B cell (primary cell): ENCODE measurements at regions not wholly inside any gene's neighbourhood (a gene's known extent, or its start where the extent isn't known, plus 50 kb on each side); places are given as distances from the start of the nearest gene placed in this dataset.

Experiments used
- ATAC-seq: fragments of 200-7000 bp; cut with Tn5 transposase; one replicate; pipeline ENCODE4 v1.10.0; 2021; ENCODE audit warnings: low read depth, mild to moderate bottlenecking, moderate number of reproducible peaks, moderate library complexity
- CTCF ChIA-PET: fragments of 350-600 bp; sonication (Branson Sonifier 250); formaldehyde crosslinking; loops from one replicate; lab custom pipeline; 2021; ENCODE audit warnings: antibody characterized with exemption, inconsistent platforms; lab: Charles Lee
- POLR2A ChIA-PET: fragments of 350-600 bp; sonication (Branson Sonifier 250); formaldehyde crosslinking; loops from one replicate; lab custom pipeline; 2021; ENCODE audit warnings: antibody characterized with exemption; lab: Charles Lee
- DNase-seq: peaks from one replicate; pipeline ENCODE4 v3.0.0; 2013
- H2AFZ ChIP-seq: 2 replicates; pipeline ENCODE4 v1.6.1; 2012; ENCODE audit warnings: mild to moderate bottlenecking, low read depth, low read length; ENCODE audit not compliant: insufficient read depth, poor library complexity, severe bottlenecking
- H3K27ac ChIP-seq, 2 donors: 1 replicate in 1 of 2; 2 replicates in 1 of 2; pipeline ENCODE4 v1.5.1; 2012 to 2013; ENCODE audit warnings: low read length in 2 of 2, mild to moderate bottlenecking in 2 of 2, moderate library complexity in 1 of 2
- H3K27me3 ChIP-seq, 4 experiments: fragments of 200-600 bp in 1 of 4; sonication (generic) in 1 of 4; replicated peaks in 1 of 4; 1 replicate in 2 of 4; 2 replicates in 2 of 4; pipeline versions ENCODE4 v1.6.1 to v1.7.0; 2013 to 2016; ENCODE audit warnings: low read length in 3 of 4, mild to moderate bottlenecking in 2 of 4, mixed read lengths in 1 of 4, moderate library complexity in 1 of 4; ENCODE audit not compliant: insufficient read depth in 4 of 4, control insufficient read depth in 3 of 4; ENCODE audit errors: control extremely low read depth in 1 of 4
- H3K36me3 ChIP-seq, 2 experiments: replicated peaks in 1 of 2; 1 replicate in 1 of 2; 2 replicates in 1 of 2; pipeline versions ENCODE4 v1.6.1 to v1.7.1; 2013; ENCODE audit warnings: low read length in 1 of 2; ENCODE audit not compliant: insufficient read depth in 2 of 2, control insufficient read depth in 1 of 2; ENCODE audit errors: control extremely low read depth in 1 of 2, extremely low read depth in 1 of 2
- H3K4me1 ChIP-seq, 2 donors: fragments of 200-600 bp in 1 of 2; sonication (generic) in 1 of 2; 1 replicate in 1 of 2; 2 replicates in 1 of 2; pipeline versions ENCODE4 v1.5.1 to v1.6.1; 2013 to 2017; ENCODE audit warnings: low read length in 2 of 2; ENCODE audit not compliant: control insufficient read depth in 2 of 2, insufficient read depth in 2 of 2
- H3K4me2 ChIP-seq: replicated peaks from 2 replicates; pipeline ENCODE3; 2012; ENCODE audit warnings: mild to moderate bottlenecking, low read depth, low read length; ENCODE audit not compliant: poor library complexity, severe bottlenecking
- H3K4me3 ChIP-seq, 5 experiments: fragments of 200-600 bp in 1 of 5; sonication (generic) in 1 of 5; 1 replicate in 3 of 5; 2 replicates in 2 of 5; pipeline versions ENCODE4 v1.5.1 to v1.7.0; 2011 to 2016; ENCODE audit warnings: low read length in 4 of 5, mild to moderate bottlenecking in 4 of 5, low read depth in 2 of 5, control low read depth in 1 of 5, moderate library complexity in 1 of 5; ENCODE audit not compliant: insufficient read depth in 1 of 5; ENCODE audit errors: control extremely low read depth in 1 of 5, extremely low read depth in 1 of 5
- H3K79me2 ChIP-seq: fragments of 200-600 bp; sonication (generic); one replicate; pipeline ENCODE4 v1.6.0; 2016; ENCODE audit warnings: low read length; ENCODE audit not compliant: control insufficient read depth, insufficient read depth
- H3K9ac ChIP-seq: fragments of 200-600 bp; sonication (generic); 2 replicates; pipeline ENCODE4 v1.6.1; 2017; ENCODE audit warnings: mild to moderate bottlenecking, low read length, moderate library complexity
- H3K9me3 ChIP-seq, 3 donors: one replicate each; pipeline versions ENCODE4 v1.6.1 to v1.7.1; 2013; ENCODE audit warnings: low read length in 2 of 3; ENCODE audit not compliant: control insufficient read depth in 2 of 3, insufficient read depth in 1 of 3; ENCODE audit errors: control extremely low read depth in 1 of 3
- H4K20me1 ChIP-seq: 2 replicates; pipeline ENCODE4 v1.6.0; 2012; ENCODE audit warnings: mild to moderate bottlenecking, low read length; ENCODE audit not compliant: insufficient read depth, control insufficient read depth, poor library complexity, severe bottlenecking
- H3K27ac Mint-ChIP-seq: one replicate; pipeline ENCODE4 v1.8.0; 2021; ENCODE audit warnings: mixed read lengths
- H3K27me3 Mint-ChIP-seq: one replicate; pipeline ENCODE4 v1.8.0; 2021; ENCODE audit warnings: mixed read lengths
- H3K4me1 Mint-ChIP-seq: one replicate; pipeline ENCODE4 v1.8.0; 2021; ENCODE audit warnings: mixed read lengths
- H3K4me3 Mint-ChIP-seq: one replicate; pipeline ENCODE4 v1.8.0; 2021; ENCODE audit warnings: mixed read lengths
- H3K9me3 Mint-ChIP-seq: one replicate; pipeline ENCODE4 v1.8.0; 2022; ENCODE audit warnings: mixed read lengths; ENCODE audit not compliant: insufficient read depth
- EZH2 ChIP-seq: IDR thresholded peaks from 2 replicates; pipeline ENCODE4 v1.6.1; 2012; ENCODE audit warnings: borderline replicate concordance, low read depth, mild to moderate bottlenecking, moderate library complexity, low read length; ENCODE audit not compliant: insufficient read depth, poor library complexity, severe bottlenecking
- WGBS: methylation state at CpG from one replicate; pipeline ENCODE4 v1.1.5; 2013; ENCODE audit warnings: missing lambda C conversion rate; ENCODE audit not compliant: insufficient coverage; 5-methylcytosine and 5-hydroxymethylcytosine counted together
- intact Hi-C: fragments of 100-400 bp; cut with micrococcal nuclease; formaldehyde crosslinking; loops from one replicate; pipeline ENCODE4 v1.10.0; 2022
- TF ChIP-seq, protein P1 (sequence below): fragments of 200-600 bp; IDR thresholded peaks from one replicate; pipeline ENCODE4 v1.8.0; 2022; ENCODE audit warnings: antibody characterized with exemption, mild to moderate bottlenecking

- no peak for ATAC-seq
- no peak overlapping the region for H3K4me2 ChIP-seq
- no peaks in the 10 kb centered on the region for H3K36me3 ChIP-seq
- H2AFZ ChIP-seq: no peak overlapping the region
- ChIA-PET POLR2A (no interaction called here), CTCF (no interaction called here)
- no peaks in the 10 kb centered on the region for H3K79me2 ChIP-seq
- Mint-ChIP-seq H3K27ac (no peak overlapping the region), H3K4me3 (no peak overlapping the region), H3K27me3 (peaks cover 13% of the 10 kb centered on the region), H3K9me3 (no peaks in the 10 kb centered on the region), H3K4me1 (no peaks in the 10 kb centered on the region)
- H3K27ac ChIP-seq: no peak overlapping the region
- intact Hi-C loops: no loop called here
- H3K27me3 ChIP-seq: peaks cover 0 to 3% (median 0%) of the 10 kb centered on the region in 4 experiments
- no peaks in the 10 kb centered on the region for H3K9me3 ChIP-seq
- 92% methylated on average over 5 of the region's 8 CpGs for WGBS
- no peaks in the 10 kb centered on the region for H3K4me1 ChIP-seq
- no peak overlapping the region for H3K9ac ChIP-seq
- no peaks in the 10 kb centered on the region for H4K20me1 ChIP-seq
- no peak for DNase-seq
- no peak for TF ChIP-seq EZH2
- TF ChIP-seq, protein P1, sequence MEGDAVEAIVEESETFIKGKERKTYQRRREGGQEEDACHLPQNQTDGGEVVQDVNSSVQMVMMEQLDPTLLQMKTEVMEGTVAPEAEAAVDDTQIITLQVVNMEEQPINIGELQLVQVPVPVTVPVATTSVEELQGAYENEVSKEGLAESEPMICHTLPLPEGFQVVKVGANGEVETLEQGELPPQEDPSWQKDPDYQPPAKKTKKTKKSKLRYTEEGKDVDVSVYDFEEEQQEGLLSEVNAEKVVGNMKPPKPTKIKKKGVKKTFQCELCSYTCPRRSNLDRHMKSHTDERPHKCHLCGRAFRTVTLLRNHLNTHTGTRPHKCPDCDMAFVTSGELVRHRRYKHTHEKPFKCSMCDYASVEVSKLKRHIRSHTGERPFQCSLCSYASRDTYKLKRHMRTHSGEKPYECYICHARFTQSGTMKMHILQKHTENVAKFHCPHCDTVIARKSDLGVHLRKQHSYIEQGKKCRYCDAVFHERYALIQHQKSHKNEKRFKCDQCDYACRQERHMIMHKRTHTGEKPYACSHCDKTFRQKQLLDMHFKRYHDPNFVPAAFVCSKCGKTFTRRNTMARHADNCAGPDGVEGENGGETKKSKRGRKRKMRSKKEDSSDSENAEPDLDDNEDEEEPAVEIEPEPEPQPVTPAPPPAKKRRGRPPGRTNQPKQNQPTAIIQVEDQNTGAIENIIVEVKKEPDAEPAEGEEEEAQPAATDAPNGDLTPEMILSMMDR: no peak
- H3K4me3 ChIP-seq: no peak overlapping the region
These were observed 180.0 kb upstream of the ARL4C start for GRCh38 chr2:234676783-234677450.

GRCh38 chr2:234676109-234676782 is 179.4 kb upstream of the ARL4C start:
- Mint-ChIP-seq H3K27me3 (peaks cover 13% of the 10 kb centered on the region), H3K9me3 (no peaks in the 10 kb centered on the region), H3K27ac (no peak overlapping the region), H3K4me1 (no peaks in the 10 kb centered on the region), H3K4me3 (no peak overlapping the region)
- intact Hi-C loops: no loop called here
- TF ChIP-seq, protein P1: no peak
- no peak for TF ChIP-seq EZH2
- WGBS: 100% methylated on average over 4 of the region's 4 CpGs
- no peaks in the 10 kb centered on the region for H4K20me1 ChIP-seq
- H3K36me3 ChIP-seq: no peaks in the 10 kb centered on the region
- no peak overlapping the region for H3K4me3 ChIP-seq
- DNase-seq (no peak), ATAC-seq (no peak)
- ChIA-PET POLR2A (no interaction called here), CTCF (no interaction called here)
- no peaks in the 10 kb centered on the region for H3K4me1 ChIP-seq
- no peak overlapping the region for H3K27ac ChIP-seq
- no peak overlapping the region for H3K4me2 ChIP-seq
- H3K27me3 ChIP-seq: peaks cover 0 to 3% (median 0%) of the 10 kb centered on the region in 4 experiments
- no peak overlapping the region for H3K9ac ChIP-seq
- H2AFZ ChIP-seq: no peak overlapping the region
- no peaks in the 10 kb centered on the region for H3K9me3 ChIP-seq
- H3K79me2 ChIP-seq: no peaks in the 10 kb centered on the region
